ENCODE measurements at regions not wholly inside any gene's neighbourhood (a gene's known extent, or its start where the extent isn't known, plus 50 kb on each side); places are given as distances from the start of the nearest gene placed in this dataset.
"Not testable (repeated sequence)": the region's sequence is repeated elsewhere in the genome, so short reads cannot be mapped to it uniquely, and the experiment has no call there.

DNA sequence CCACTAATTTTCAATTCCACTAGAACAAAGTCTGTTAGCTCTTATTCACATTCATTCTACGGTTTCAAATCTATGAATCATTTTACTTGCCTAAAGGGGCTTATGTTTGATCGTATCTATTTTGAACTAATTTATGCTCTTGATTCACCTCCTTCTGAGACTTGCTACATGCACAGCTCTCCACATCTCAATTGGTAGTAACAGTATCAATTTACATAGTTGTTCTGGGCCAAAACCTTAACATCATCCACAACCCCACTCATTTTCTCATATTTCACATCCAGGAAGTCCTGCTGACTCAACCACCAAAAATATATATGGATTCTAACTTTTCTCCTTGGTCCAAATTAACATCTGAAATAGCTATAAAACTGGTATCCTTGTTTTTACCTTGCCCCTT lies 208.6 kb downstream of the RASSF9 start:
- no peaks in the 10 kb centered on the region for H3K9me3 ChIP-seq
- H3K4me1 ChIP-seq = no peaks in the 10 kb centered on the region
- WGBS, 2 donors = 88 to 90% methylated on average over 2 of the region's 2 CpGs

GRCh38 chr12:85628562-85628961 lies 207.6 kb downstream of the RASSF9 start:
- H3K27ac ChIP-seq; H3K27me3 ChIP-seq; H3K4me1 ChIP-seq; DNase-seq; H3K36me3 ChIP-seq; intact Hi-C loops (cut with DNase I); H3K4me3 ChIP-seq (replicated peaks in 1 of 3); H3K9me3 ChIP-seq: not testable (repeated sequence)
- WGBS, 2 donors = 95 to 100% methylated on average over 2 of the region's 2 CpGs

More for the DNA sequence above, 208.6 kb downstream of the RASSF9 start:
- Histone ChIP-seq H3K4me3 (replicated peaks in 1 of 3) (no peak overlapping the region), H3K27ac (no peak overlapping the region), H3K36me3 (no peaks in the 10 kb centered on the region), H3K27me3 (no peaks in the 10 kb centered on the region)
- DNase-seq = no peak
- TF ChIP-seq, protein P1, sequence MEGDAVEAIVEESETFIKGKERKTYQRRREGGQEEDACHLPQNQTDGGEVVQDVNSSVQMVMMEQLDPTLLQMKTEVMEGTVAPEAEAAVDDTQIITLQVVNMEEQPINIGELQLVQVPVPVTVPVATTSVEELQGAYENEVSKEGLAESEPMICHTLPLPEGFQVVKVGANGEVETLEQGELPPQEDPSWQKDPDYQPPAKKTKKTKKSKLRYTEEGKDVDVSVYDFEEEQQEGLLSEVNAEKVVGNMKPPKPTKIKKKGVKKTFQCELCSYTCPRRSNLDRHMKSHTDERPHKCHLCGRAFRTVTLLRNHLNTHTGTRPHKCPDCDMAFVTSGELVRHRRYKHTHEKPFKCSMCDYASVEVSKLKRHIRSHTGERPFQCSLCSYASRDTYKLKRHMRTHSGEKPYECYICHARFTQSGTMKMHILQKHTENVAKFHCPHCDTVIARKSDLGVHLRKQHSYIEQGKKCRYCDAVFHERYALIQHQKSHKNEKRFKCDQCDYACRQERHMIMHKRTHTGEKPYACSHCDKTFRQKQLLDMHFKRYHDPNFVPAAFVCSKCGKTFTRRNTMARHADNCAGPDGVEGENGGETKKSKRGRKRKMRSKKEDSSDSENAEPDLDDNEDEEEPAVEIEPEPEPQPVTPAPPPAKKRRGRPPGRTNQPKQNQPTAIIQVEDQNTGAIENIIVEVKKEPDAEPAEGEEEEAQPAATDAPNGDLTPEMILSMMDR (IDR thresholded peaks at IDR 0.05) = no peak
- TF ChIP-seq POLR2A (IDR thresholded peaks at IDR 0.05) = no peak
- intact Hi-C loops (cut with DNase I) = no loop called here

- no peaks in the 10 kb centered on the region for H3K27me3 ChIP-seq
- no peaks in the 10 kb centered on the region for H3K36me3 ChIP-seq
- TF ChIP-seq, protein P1 (IDR thresholded peaks at IDR 0.05) = no peak
- no peak for TF ChIP-seq POLR2A (IDR thresholded peaks at IDR 0.05)
- no peaks in the 10 kb centered on the region for H3K9me3 ChIP-seq
- H3K4me1 ChIP-seq = no peaks in the 10 kb centered on the region
- 89 to 94% methylated on average over 2 of the region's 2 CpGs for WGBS, 2 donors
- DNase-seq = no peak
- no peak overlapping the region for H3K27ac ChIP-seq
- intact Hi-C loops (cut with DNase I) = no loop called here
- H3K4me3 ChIP-seq (replicated peaks in 1 of 3) = no peak overlapping the region
These were observed 205.4 kb downstream of the RASSF9 start for GRCh38 chr12:85630851-85631250.

DNA sequence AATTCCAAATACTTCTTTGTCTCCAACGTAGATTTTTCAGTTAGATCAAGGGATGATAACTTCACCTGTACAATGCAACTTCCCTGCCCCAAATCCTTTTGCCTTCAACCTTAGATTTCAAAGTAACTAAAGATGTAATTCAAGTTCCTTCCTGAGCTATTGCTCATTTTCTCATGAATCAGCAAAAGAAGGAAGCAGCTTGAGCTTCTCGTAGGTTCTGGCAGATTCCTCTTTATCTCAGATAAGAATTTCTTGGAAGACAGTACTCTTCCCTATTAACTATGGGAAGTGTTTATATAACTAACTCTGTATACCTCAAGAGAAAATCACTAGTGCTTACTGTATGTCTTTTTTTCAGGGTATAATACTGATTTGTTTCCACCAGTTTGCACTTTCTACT lies 203.8 kb downstream of the RASSF9 start:
- intact Hi-C loops (cut with DNase I) = no loop called here
- H3K4me3 ChIP-seq (replicated peaks in 1 of 3) = no peak overlapping the region
- H3K36me3 ChIP-seq = no peaks in the 10 kb centered on the region
- no peaks in the 10 kb centered on the region for H3K9me3 ChIP-seq
- TF ChIP-seq POLR2A (IDR thresholded peaks at IDR 0.05) = no peak
- no peaks in the 10 kb centered on the region for H3K4me1 ChIP-seq
- 38 to 47% methylated on average over 2 of the region's 2 CpGs for WGBS, 2 donors
- DNase-seq = no peak
- H3K27me3 ChIP-seq = no peaks in the 10 kb centered on the region
- no peak overlapping the region for H3K27ac ChIP-seq

DNA sequence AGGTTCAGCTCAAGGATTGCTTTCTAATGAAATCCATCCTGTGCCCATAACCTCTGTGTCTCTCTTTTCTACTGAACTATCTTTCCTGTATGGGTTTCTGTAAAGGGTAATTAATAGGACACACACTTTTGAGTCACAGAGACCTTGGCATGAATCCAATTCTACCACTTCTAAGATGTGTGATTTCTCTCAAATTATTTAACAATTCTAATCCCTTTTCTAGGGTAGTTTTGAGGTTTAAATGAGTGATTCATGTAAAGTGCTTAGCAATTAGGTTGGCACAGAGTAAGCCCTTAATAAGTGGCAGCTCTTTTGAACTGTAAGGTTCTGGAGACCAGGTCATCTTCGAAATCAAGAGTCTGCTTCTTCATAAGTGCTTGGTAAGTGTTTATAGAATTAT lies 202.7 kb downstream of the RASSF9 start:
- Histone ChIP-seq H3K4me3 (replicated peaks in 1 of 3) (no peak overlapping the region), H3K27me3 (no peaks in the 10 kb centered on the region), H3K36me3 (no peaks in the 10 kb centered on the region), H3K9me3 (no peaks in the 10 kb centered on the region), H3K27ac (no peak overlapping the region), H3K4me1 (no peaks in the 10 kb centered on the region)
- WGBS, 2 donors = 58 to 76% methylated on average over 1 of the region's 1 CpG
- DNase-seq = no peak
- TF ChIP-seq, protein P1 (IDR thresholded peaks at IDR 0.05) = no peak
- TF ChIP-seq POLR2A (IDR thresholded peaks at IDR 0.05) = no peak
- intact Hi-C loops (cut with DNase I) = no loop called here

GRCh38 chr12:85639834-85640233 lies 196.4 kb downstream of the RASSF9 start:
- H3K9me3 ChIP-seq = no peaks in the 10 kb centered on the region
- no peak overlapping the region for H3K27ac ChIP-seq
- DNase-seq = no peak
- no peaks in the 10 kb centered on the region for H3K4me1 ChIP-seq
- intact Hi-C loops (cut with DNase I) = no loop called here
- H3K36me3 ChIP-seq = no peaks in the 10 kb centered on the region
- H3K4me3 ChIP-seq (replicated peaks in 1 of 3) = no peak overlapping the region
- 80 to 82% methylated on average over 2 of the region's 2 CpGs for WGBS, 2 donors
- no peaks in the 10 kb centered on the region for H3K27me3 ChIP-seq
- no peak for TF ChIP-seq POLR2A (IDR thresholded peaks at IDR 0.05)
- TF ChIP-seq, protein P1 (IDR thresholded peaks at IDR 0.05) = no peak
